DND-41 (cell line): ENCODE measurements at regions not wholly inside any gene's neighbourhood (a gene's known extent, or its start where the extent isn't known, plus 50 kb on each side); places are given as distances from the start of the nearest gene placed in this dataset.

ENCODE experiments used
- ATAC-seq: fragments of 200-7000 bp; cut with Tn5 transposase; 3 replicates; pipeline ENCODE4 v1.9.1; 2021; ENCODE audit warnings: low read depth; ENCODE audit not compliant: insufficient read depth
- DNase-seq: peaks from one replicate; pipeline ENCODE4 v3.0.0-alpha.2; 2020
- H2AFZ ChIP-seq: 2 replicates; pipeline ENCODE4 v1.6.0; 2012; ENCODE audit warnings: low read depth, low read length
- H3K27ac ChIP-seq: 2 replicates; pipeline ENCODE4 v1.5.1; 2012; ENCODE audit warnings: low read length, inconsistent platforms
- H3K27me3 ChIP-seq: fragments of 200-600 bp; sonication (generic); 2 replicates; pipeline ENCODE4 v1.6.0; 2012; ENCODE audit warnings: low read length, mild to moderate bottlenecking, inconsistent platforms; ENCODE audit not compliant: insufficient read depth, poor library complexity
- H3K36me3 ChIP-seq: 2 replicates; pipeline ENCODE4 v1.5.1; 2012; ENCODE audit warnings: low read length, inconsistent platforms; ENCODE audit not compliant: insufficient read depth
- H3K4me1 ChIP-seq: 2 replicates; pipeline ENCODE4 v1.5.1; 2012; ENCODE audit warnings: mild to moderate bottlenecking, low read length; ENCODE audit not compliant: insufficient read depth
- H3K4me2 ChIP-seq: 2 replicates; pipeline ENCODE4 v1.6.0; 2012; ENCODE audit warnings: mild to moderate bottlenecking, moderate library complexity, low read length, inconsistent platforms; ENCODE audit not compliant: insufficient read depth
- H3K4me3 ChIP-seq, 2 experiments: fragments of 200-600 bp in 1 of 2; shearing (Covaris generic) in 1 of 2; 2 replicates each; pipeline ENCODE4 v1.5.1; 2012 to 2016; ENCODE audit warnings: inconsistent platforms in 2 of 2, low read length in 2 of 2, mild to moderate bottlenecking in 2 of 2, low read depth in 1 of 2, moderate library complexity in 1 of 2
- H3K79me2 ChIP-seq: 2 replicates; pipeline ENCODE4 v1.6.0; 2012; ENCODE audit warnings: low read length, inconsistent platforms; ENCODE audit not compliant: insufficient read depth
- H3K9ac ChIP-seq: 2 replicates; pipeline ENCODE4 v1.6.0; 2012; ENCODE audit warnings: low read depth, mild to moderate bottlenecking, inconsistent platforms, low read length, moderate library complexity
- H3K9me3 ChIP-seq: 2 replicates; pipeline ENCODE4 v1.5.1; 2012; ENCODE audit warnings: low read length, moderate library complexity, mild to moderate bottlenecking, inconsistent platforms; ENCODE audit not compliant: insufficient read depth, severe bottlenecking
- H4K20me1 ChIP-seq: 2 replicates; pipeline ENCODE4 v1.6.0; 2012; ENCODE audit warnings: low read length; ENCODE audit not compliant: insufficient read depth
- CTCF ChIP-seq: IDR thresholded peaks from 2 replicates; pipeline ENCODE4 v1.5.1; 2012; ENCODE audit warnings: borderline replicate concordance, low read length, moderate library complexity, mild to moderate bottlenecking; ENCODE audit not compliant: poor library complexity, severe bottlenecking; ENCODE audit errors: extremely low read depth
- EZH2 ChIP-seq: IDR thresholded peaks from 3 replicates; pipeline ENCODE4 v1.6.1; 2012; ENCODE audit warnings: borderline replicate concordance, low read depth, mild to moderate bottlenecking, moderate library complexity, low read length, inconsistent platforms; ENCODE audit not compliant: severe bottlenecking

- H3K4me1 ChIP-seq = peaks cover 11% of the 10 kb centered on the region; the same call in 1 of the 2 replicates
Observed at GRCh38 chr6:79431537-79431933, 105.7 kb downstream of the LCA5 start.

GRCh38 chr6:79430913-79431536, 106.2 kb downstream of the LCA5 start:
- H3K79me2 ChIP-seq = no peaks in the 10 kb centered on the region
- no peak overlapping the region for H2AFZ ChIP-seq
- TF ChIP-seq CTCF (no peak), EZH2 (no peak)
- H3K36me3 ChIP-seq = no peaks in the 10 kb centered on the region
- H3K4me1 ChIP-seq = peaks cover 11% of the 10 kb centered on the region; the same call in 1 of the 2 replicates
- no peaks in the 10 kb centered on the region for H3K27me3 ChIP-seq
- H4K20me1 ChIP-seq = no peaks in the 10 kb centered on the region
- no peak overlapping the region for H3K4me2 ChIP-seq
- ATAC-seq (no peak), DNase-seq (no peak)
- H3K9ac ChIP-seq = no peak overlapping the region
- H3K9me3 ChIP-seq = no peaks in the 10 kb centered on the region
- no peak overlapping the region for H3K4me3 ChIP-seq
- no peak overlapping the region for H3K27ac ChIP-seq

More at GRCh38 chr6:79431537-79431933, 105.7 kb downstream of the LCA5 start:
- Histone ChIP-seq H4K20me1 (no peaks in the 10 kb centered on the region), H3K27ac (no peak overlapping the region), H3K4me3 (no peak overlapping the region), H3K27me3 (no peaks in the 10 kb centered on the region), H3K9me3 (no peaks in the 10 kb centered on the region), H3K79me2 (no peaks in the 10 kb centered on the region), H3K9ac (no peak overlapping the region), H3K4me2 (no peak overlapping the region), H3K36me3 (no peaks in the 10 kb centered on the region), H2AFZ (no peak overlapping the region)
- ATAC-seq = no peak
- TF ChIP-seq EZH2 (no peak), CTCF (no peak)
- no peak for DNase-seq

- ATAC-seq (no peak), DNase-seq (no peak)
- Histone ChIP-seq H3K4me1 (peaks cover 2% of the 10 kb centered on the region; the same call in 1 of the 2 replicates), H3K9ac (no peak overlapping the region), H2AFZ (no peak overlapping the region), H3K4me3 (no peak overlapping the region), H3K27ac (no peak overlapping the region), H3K79me2 (no peaks in the 10 kb centered on the region), H3K4me2 (no peak overlapping the region), H3K27me3 (no peaks in the 10 kb centered on the region), H3K9me3 (no peaks in the 10 kb centered on the region), H4K20me1 (no peaks in the 10 kb centered on the region), H3K36me3 (no peaks in the 10 kb centered on the region)
- TF ChIP-seq EZH2 (no peak), CTCF (no peak)
Observed at GRCh38 chr6:79427721-79428120, 109.5 kb downstream of the LCA5 start.
